ENCODE measurements at regions not wholly inside any gene's neighbourhood (a gene's known extent, or its start where the extent isn't known, plus 50 kb on each side); places are given as distances from the start of the nearest gene placed in this dataset.

DNA sequence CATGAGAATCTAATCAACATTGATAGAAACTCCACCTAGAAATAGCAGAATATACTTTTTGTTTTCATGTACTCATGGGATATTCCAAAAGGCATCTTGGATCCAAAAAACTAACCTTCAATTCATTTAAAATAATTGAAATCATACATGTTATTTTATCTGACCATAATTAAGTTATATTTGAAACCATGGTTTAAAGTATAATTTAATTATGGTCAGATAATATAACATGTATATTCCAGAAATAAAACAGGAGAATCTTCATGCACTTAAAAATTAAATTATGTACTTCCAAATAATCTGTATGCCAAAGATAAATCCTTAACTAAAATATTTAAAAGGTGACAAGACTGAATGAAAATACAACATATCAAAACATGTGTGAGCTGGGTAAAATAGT, 651.3 kb upstream of the LINC00305 start:
- H4K20me1 ChIP-seq (ENCODE audit: insufficient read depth, low read length) = no peaks in the 10 kb centered on the region
- no peak overlapping the region for H3K4me3 ChIP-seq (ENCODE audit: low read length)
- no peaks in the 10 kb centered on the region for H3K9me3 ChIP-seq (ENCODE audit: insufficient read depth, low read length)
- TF ChIP-seq EZH2phosphoT487 (IDR thresholded peaks at IDR 0.05; ENCODE audit: low read depth) = no peak
- TF ChIP-seq, protein P1, sequence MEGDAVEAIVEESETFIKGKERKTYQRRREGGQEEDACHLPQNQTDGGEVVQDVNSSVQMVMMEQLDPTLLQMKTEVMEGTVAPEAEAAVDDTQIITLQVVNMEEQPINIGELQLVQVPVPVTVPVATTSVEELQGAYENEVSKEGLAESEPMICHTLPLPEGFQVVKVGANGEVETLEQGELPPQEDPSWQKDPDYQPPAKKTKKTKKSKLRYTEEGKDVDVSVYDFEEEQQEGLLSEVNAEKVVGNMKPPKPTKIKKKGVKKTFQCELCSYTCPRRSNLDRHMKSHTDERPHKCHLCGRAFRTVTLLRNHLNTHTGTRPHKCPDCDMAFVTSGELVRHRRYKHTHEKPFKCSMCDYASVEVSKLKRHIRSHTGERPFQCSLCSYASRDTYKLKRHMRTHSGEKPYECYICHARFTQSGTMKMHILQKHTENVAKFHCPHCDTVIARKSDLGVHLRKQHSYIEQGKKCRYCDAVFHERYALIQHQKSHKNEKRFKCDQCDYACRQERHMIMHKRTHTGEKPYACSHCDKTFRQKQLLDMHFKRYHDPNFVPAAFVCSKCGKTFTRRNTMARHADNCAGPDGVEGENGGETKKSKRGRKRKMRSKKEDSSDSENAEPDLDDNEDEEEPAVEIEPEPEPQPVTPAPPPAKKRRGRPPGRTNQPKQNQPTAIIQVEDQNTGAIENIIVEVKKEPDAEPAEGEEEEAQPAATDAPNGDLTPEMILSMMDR (IDR thresholded peaks at IDR 0.05; ENCODE audit: low read depth, low read length) = no peak
- H3K27me3 ChIP-seq (ENCODE audit: low read depth, low read length) = no peaks in the 10 kb centered on the region
- no peak overlapping the region for H3K9ac ChIP-seq (ENCODE audit: low read length)
- H3K27ac ChIP-seq (ENCODE audit: low read length) = no peak overlapping the region
- no peaks in the 10 kb centered on the region for H3K4me1 ChIP-seq (ENCODE audit: low read length)
- H2AFZ ChIP-seq (ENCODE audit: low read depth, low read length) = no peak overlapping the region
- H3K36me3 ChIP-seq (replicated peaks; ENCODE audit: low read depth, low read length) = no peaks in the 10 kb centered on the region
- no peak overlapping the region for H3K4me2 ChIP-seq (ENCODE audit: low read length)
- no peaks in the 10 kb centered on the region for H3K79me2 ChIP-seq (ENCODE audit: low read length)

DNA sequence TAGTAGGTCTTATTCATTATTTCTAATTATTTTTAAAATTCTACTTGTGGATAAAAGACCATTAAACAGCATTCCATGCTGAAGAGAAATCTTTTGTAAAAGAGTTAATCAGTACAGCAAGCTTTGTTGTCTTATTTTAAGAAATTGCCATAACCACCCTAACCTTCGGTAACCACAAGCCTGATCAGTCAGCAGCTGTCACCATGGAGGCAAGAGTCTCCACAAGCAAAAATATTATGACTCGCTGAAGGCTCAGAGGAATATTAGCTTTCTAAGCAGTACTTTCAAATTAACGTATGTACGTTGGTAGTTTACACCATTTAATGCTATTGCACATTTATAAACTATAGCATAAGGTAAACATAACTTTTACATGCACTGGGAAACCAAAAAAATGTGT, 650.5 kb upstream of the LINC00305 start:
- H3K79me2 ChIP-seq (ENCODE audit: low read length) = no peaks in the 10 kb centered on the region
- H3K27ac ChIP-seq (ENCODE audit: low read length) = no peak overlapping the region
- no peaks in the 10 kb centered on the region for H3K36me3 ChIP-seq (replicated peaks; ENCODE audit: low read depth, low read length)
- no peaks in the 10 kb centered on the region for H3K4me1 ChIP-seq (ENCODE audit: low read length)
- TF ChIP-seq EZH2phosphoT487 (IDR thresholded peaks at IDR 0.05; ENCODE audit: low read depth) = no peak
- TF ChIP-seq, protein P1 (IDR thresholded peaks at IDR 0.05; ENCODE audit: low read depth, low read length) = no peak
- no peaks in the 10 kb centered on the region for H3K9me3 ChIP-seq (ENCODE audit: insufficient read depth, low read length)
- no peak overlapping the region for H3K4me3 ChIP-seq (ENCODE audit: low read length)
- no peaks in the 10 kb centered on the region for H3K27me3 ChIP-seq (ENCODE audit: low read depth, low read length)
- H2AFZ ChIP-seq (ENCODE audit: low read depth, low read length) = no peak overlapping the region
- H3K4me2 ChIP-seq (ENCODE audit: low read length) = no peak overlapping the region
- H4K20me1 ChIP-seq (ENCODE audit: insufficient read depth, low read length) = no peaks in the 10 kb centered on the region
- H3K9ac ChIP-seq (ENCODE audit: low read length) = no peak overlapping the region

DNA sequence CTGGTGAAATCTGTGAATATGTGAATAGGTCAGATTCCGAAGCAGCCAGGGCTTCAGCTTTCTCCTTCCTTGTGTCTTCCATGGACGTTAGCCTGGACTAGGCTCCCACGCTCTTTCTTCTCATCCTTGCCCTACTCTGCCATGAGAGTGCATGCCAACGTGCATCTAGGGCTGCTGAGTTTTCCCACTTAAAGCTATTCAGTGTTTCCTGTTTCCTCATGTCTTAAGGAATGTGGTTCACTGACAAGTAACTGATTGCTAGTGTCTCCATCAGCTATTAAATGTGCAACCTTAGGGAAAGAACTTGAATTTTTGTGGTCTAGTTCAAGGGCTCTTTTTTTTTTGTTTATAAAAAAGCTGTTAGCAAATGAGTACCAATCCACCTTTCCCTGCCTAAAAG, 642.3 kb upstream of the LINC00305 start:
- Histone ChIP-seq H3K4me3 (ENCODE audit: low read length) (no peak overlapping the region), H3K4me1 (ENCODE audit: low read length) (no peaks in the 10 kb centered on the region), H4K20me1 (ENCODE audit: insufficient read depth, low read length) (no peaks in the 10 kb centered on the region), H3K79me2 (ENCODE audit: low read length) (no peaks in the 10 kb centered on the region), H3K4me2 (ENCODE audit: low read length) (no peak overlapping the region), H3K27me3 (ENCODE audit: low read depth, low read length) (no peaks in the 10 kb centered on the region), H3K27ac (ENCODE audit: low read length) (no peak overlapping the region), H3K9me3 (ENCODE audit: insufficient read depth, low read length) (no peaks in the 10 kb centered on the region), H3K9ac (ENCODE audit: low read length) (no peak overlapping the region), H3K36me3 (replicated peaks; ENCODE audit: low read depth, low read length) (no peaks in the 10 kb centered on the region), H2AFZ (ENCODE audit: low read depth, low read length) (no peak overlapping the region)
- TF ChIP-seq EZH2phosphoT487 (IDR thresholded peaks at IDR 0.05; ENCODE audit: low read depth) = no peak
- TF ChIP-seq, protein P1 (IDR thresholded peaks at IDR 0.05; ENCODE audit: low read depth, low read length) = no peak

DNA sequence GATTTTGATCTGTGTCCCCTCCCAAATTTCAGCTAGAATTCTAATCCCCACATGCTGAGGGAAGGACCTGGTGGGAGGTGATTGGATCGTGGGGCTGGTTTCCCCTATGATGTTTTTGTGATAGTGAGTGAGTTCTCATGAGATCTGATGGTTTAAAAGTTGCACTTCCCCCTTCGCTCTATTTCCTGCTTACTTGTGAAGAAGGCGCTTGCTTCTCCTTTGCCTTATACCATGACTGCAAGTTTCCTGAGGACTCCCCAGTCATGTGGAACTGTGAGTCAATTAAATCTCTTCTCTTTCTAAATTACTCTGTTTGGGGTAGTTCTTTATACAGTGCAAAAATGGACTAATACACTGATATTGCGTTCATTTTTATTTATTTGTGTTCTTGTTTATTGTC, 636.8 kb upstream of the LINC00305 start:
- no peak overlapping the region for H3K27ac ChIP-seq (ENCODE audit: low read length)
- H3K79me2 ChIP-seq (ENCODE audit: low read length) = no peaks in the 10 kb centered on the region
- no peak overlapping the region for H3K4me3 ChIP-seq (ENCODE audit: low read length)

More for the DNA sequence above, 636.8 kb upstream of the LINC00305 start:
- H3K4me1 ChIP-seq (ENCODE audit: low read length) = peaks cover 7% of the 10 kb centered on the region; the same call in 1 of the 2 replicates
- no peak overlapping the region for H3K4me2 ChIP-seq (ENCODE audit: low read length)
- TF ChIP-seq, protein P1 (IDR thresholded peaks at IDR 0.05; ENCODE audit: low read depth, low read length) = no peak
- TF ChIP-seq EZH2phosphoT487 (IDR thresholded peaks at IDR 0.05; ENCODE audit: low read depth) = no peak
- H3K9ac ChIP-seq (ENCODE audit: low read length) = no peak overlapping the region
- H3K36me3 ChIP-seq (replicated peaks; ENCODE audit: low read depth, low read length) = peaks cover 5% of the 10 kb centered on the region
- H4K20me1 ChIP-seq (ENCODE audit: insufficient read depth, low read length) = no peaks in the 10 kb centered on the region
- H3K27me3 ChIP-seq (ENCODE audit: low read depth, low read length) = no peaks in the 10 kb centered on the region
- no peak overlapping the region for H2AFZ ChIP-seq (ENCODE audit: low read depth, low read length)
- H3K9me3 ChIP-seq (ENCODE audit: insufficient read depth, low read length) = 0 out of 2 replicates have a peak, but pooled peaks cover 2% of the 10 kb centered on the region

Measured in OCI-LY3 (cell line).